Endothelial cell (in vitro differentiated cells): ENCODE measurements at regions not wholly inside any gene's neighbourhood (a gene's known extent, or its start where the extent isn't known, plus 50 kb on each side); places are given as distances from the start of the nearest gene placed in this dataset.

Source experiments
- DNase-seq: peaks from one replicate; pipeline ENCODE4 v3.0.0; 2021; ENCODE audit warnings: low spot score
- H3K27ac Mint-ChIP-seq: one replicate; pipeline ENCODE4 v1.8.0; 2021; ENCODE audit warnings: mixed read lengths, inconsistent platforms; ENCODE audit not compliant: unreplicated experiment
- H3K27me3 Mint-ChIP-seq: one replicate; pipeline ENCODE4 v1.8.0; 2021; ENCODE audit warnings: mild to moderate bottlenecking, moderate library complexity, mixed read lengths, inconsistent platforms; ENCODE audit not compliant: unreplicated experiment
- H3K36me3 Mint-ChIP-seq: one replicate; pipeline ENCODE4 v1.8.0; 2021; ENCODE audit warnings: mild to moderate bottlenecking, low read depth, mixed read lengths, inconsistent platforms; ENCODE audit not compliant: unreplicated experiment
- H3K4me1 Mint-ChIP-seq: one replicate; pipeline ENCODE4 v1.8.0; 2021; ENCODE audit warnings: mild to moderate bottlenecking, mixed read lengths, inconsistent platforms; ENCODE audit not compliant: unreplicated experiment
- H3K4me3 Mint-ChIP-seq: one replicate; pipeline ENCODE4 v1.8.0; 2021; ENCODE audit warnings: mild to moderate bottlenecking, mixed read lengths, inconsistent platforms; ENCODE audit not compliant: unreplicated experiment
- H3K9me3 Mint-ChIP-seq: one replicate; pipeline ENCODE4 v1.8.0; 2021; ENCODE audit warnings: mixed read lengths, inconsistent platforms; ENCODE audit not compliant: unreplicated experiment
- CTCF ChIP-seq: fragments of 200-600 bp; sonication (generic); IDR thresholded peaks from one replicate; pipeline ENCODE4 v1.5.0; 2021; ENCODE audit warnings: antibody characterized with exemption; ENCODE audit not compliant: unreplicated experiment

GRCh38 chr4:151830168-151830567 lies 69.4 kb upstream of the GATB start:
- Mint-ChIP-seq H3K27ac (no peak overlapping the region), H3K4me1 (no peaks in the 10 kb centered on the region), H3K27me3 (no peaks in the 10 kb centered on the region), H3K4me3 (no peak overlapping the region), H3K36me3 (no peaks in the 10 kb centered on the region), H3K9me3 (no peaks in the 10 kb centered on the region)
- DNase-seq: no peak
- no peak for TF ChIP-seq CTCF

- no peak overlapping the region for H3K27ac Mint-ChIP-seq
- H3K9me3 Mint-ChIP-seq: no peaks in the 10 kb centered on the region
Observed at GRCh38 chr4:151829309-151829708, 68.5 kb upstream of the GATB start.

GRCh38 chr4:151824656-151825055 lies 63.8 kb upstream of the GATB start:
- Mint-ChIP-seq H3K27ac (no peak overlapping the region), H3K4me3 (no peak overlapping the region), H3K36me3 (no peaks in the 10 kb centered on the region), H3K4me1 (no peaks in the 10 kb centered on the region), H3K9me3 (no peaks in the 10 kb centered on the region), H3K27me3 (no peaks in the 10 kb centered on the region)
- TF ChIP-seq CTCF: no peak
- DNase-seq: no peak

More at GRCh38 chr4:151829309-151829708, 68.5 kb upstream of the GATB start:
- Mint-ChIP-seq H3K36me3 (no peaks in the 10 kb centered on the region), H3K27me3 (no peaks in the 10 kb centered on the region), H3K4me1 (no peaks in the 10 kb centered on the region), H3K4me3 (no peak overlapping the region)
- DNase-seq: no peak
- no peak for TF ChIP-seq CTCF

GRCh38 chr4:151822331-151822730 lies 61.5 kb upstream of the GATB start:
- no peak overlapping the region for H3K27ac Mint-ChIP-seq
- no peak overlapping the region for H3K4me3 Mint-ChIP-seq
- H3K9me3 Mint-ChIP-seq: no peaks in the 10 kb centered on the region
- peaks cover 4% of the 10 kb centered on the region for H3K27me3 Mint-ChIP-seq
- H3K4me1 Mint-ChIP-seq: no peaks in the 10 kb centered on the region
- no peaks in the 10 kb centered on the region for H3K36me3 Mint-ChIP-seq
- no peak for DNase-seq
- TF ChIP-seq CTCF: no peak

- Mint-ChIP-seq H3K27me3 (peaks cover 8% of the 10 kb centered on the region), H3K9me3 (peaks cover 5% of the 10 kb centered on the region), H3K4me3 (no peak overlapping the region), H3K27ac (no peak overlapping the region), H3K36me3 (no peaks in the 10 kb centered on the region), H3K4me1 (no peaks in the 10 kb centered on the region)
- no peak for TF ChIP-seq CTCF
- no peak for DNase-seq
Observed at GRCh38 chr4:151820004-151820403, 59.2 kb upstream of the GATB start.
